ENCODE measurements at regions not wholly inside any gene's neighbourhood (a gene's known extent, or its start where the extent isn't known, plus 50 kb on each side); places are given as distances from the start of the nearest gene placed in this dataset.

- WGBS, result 90% methylated on average over 9 of the region's 9 CpGs
- TF ChIP-seq POLR2A (IDR thresholded peaks at IDR 0.05; ENCODE audit: low read depth) (no peak), POLR2AphosphoS5 (IDR thresholded peaks at IDR 0.05) (no peak), EP300 (IDR thresholded peaks at IDR 0.05) (no peak)
- TF ChIP-seq, protein P1, sequence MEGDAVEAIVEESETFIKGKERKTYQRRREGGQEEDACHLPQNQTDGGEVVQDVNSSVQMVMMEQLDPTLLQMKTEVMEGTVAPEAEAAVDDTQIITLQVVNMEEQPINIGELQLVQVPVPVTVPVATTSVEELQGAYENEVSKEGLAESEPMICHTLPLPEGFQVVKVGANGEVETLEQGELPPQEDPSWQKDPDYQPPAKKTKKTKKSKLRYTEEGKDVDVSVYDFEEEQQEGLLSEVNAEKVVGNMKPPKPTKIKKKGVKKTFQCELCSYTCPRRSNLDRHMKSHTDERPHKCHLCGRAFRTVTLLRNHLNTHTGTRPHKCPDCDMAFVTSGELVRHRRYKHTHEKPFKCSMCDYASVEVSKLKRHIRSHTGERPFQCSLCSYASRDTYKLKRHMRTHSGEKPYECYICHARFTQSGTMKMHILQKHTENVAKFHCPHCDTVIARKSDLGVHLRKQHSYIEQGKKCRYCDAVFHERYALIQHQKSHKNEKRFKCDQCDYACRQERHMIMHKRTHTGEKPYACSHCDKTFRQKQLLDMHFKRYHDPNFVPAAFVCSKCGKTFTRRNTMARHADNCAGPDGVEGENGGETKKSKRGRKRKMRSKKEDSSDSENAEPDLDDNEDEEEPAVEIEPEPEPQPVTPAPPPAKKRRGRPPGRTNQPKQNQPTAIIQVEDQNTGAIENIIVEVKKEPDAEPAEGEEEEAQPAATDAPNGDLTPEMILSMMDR (IDR thresholded peaks at IDR 0.05), result no peak
Measured at GRCh38 chr3:73284472-73284871, 223.0 kb downstream of the EBLN2 start.

GRCh38 chr3:73291541-73291940 lies 230.1 kb downstream of the EBLN2 start:
- Histone ChIP-seq H3K4me1 (no peaks in the 10 kb centered on the region), H3K36me3 (no peaks in the 10 kb centered on the region), H3K27ac (replicated peaks in 1 of 4) (no peak overlapping the region), H3K9me3 (no peaks in the 10 kb centered on the region), H3K4me3 (no peak overlapping the region), H3K27me3 (peaks cover 0 to 4% (median 0%) of the 10 kb centered on the region in 4 donors)
- intact Hi-C loops (cut with DNase I), result no loop called here
- WGBS, result 89% methylated on average over 2 of the region's 7 CpGs
- no peak for DNase-seq (ENCODE audit: extremely low spot score)
- TF ChIP-seq, protein P1 (IDR thresholded peaks at IDR 0.05), result no peak
- TF ChIP-seq EP300 (IDR thresholded peaks at IDR 0.05) (no peak), POLR2A (IDR thresholded peaks at IDR 0.05; ENCODE audit: low read depth) (no peak), POLR2AphosphoS5 (IDR thresholded peaks at IDR 0.05) (no peak)

More at GRCh38 chr3:73284472-73284871, 223.0 kb downstream of the EBLN2 start:
- Histone ChIP-seq H3K4me3 (no peak overlapping the region), H3K27me3 (no peaks in the 10 kb centered on the region), H3K4me1 (no peaks in the 10 kb centered on the region), H3K27ac (replicated peaks in 1 of 4) (no peak overlapping the region), H3K36me3 (no peaks in the 10 kb centered on the region), H3K9me3 (no peaks in the 10 kb centered on the region)
- intact Hi-C loops (cut with DNase I), result no loop called here
- no peak for DNase-seq (ENCODE audit: extremely low spot score)

DNA sequence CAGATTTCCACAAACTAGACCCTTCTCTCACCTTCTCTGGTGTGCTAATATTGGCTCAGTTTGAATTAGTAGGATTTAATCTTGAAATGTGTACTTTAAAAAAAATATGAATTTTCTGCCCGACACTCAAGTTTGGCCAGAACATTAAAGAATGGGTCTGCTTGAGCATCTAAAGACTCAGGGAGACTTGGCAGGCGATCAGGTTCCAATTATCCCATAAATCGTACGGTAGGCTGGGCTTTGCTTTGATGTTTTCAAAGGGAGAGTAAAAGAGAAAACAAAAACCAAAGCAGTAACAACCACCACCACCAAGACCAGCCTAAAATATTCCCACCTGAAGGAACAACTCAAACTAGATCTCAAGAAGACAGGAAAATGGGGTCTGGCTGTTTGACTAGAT lies 230.8 kb downstream of the EBLN2 start:
- no peaks in the 10 kb centered on the region for H3K36me3 ChIP-seq
- no peak for DNase-seq (ENCODE audit: extremely low spot score)
- TF ChIP-seq, protein P1 (IDR thresholded peaks at IDR 0.05), result no peak
- TF ChIP-seq EP300 (IDR thresholded peaks at IDR 0.05), result no peak
- intact Hi-C loops (cut with DNase I), result no loop called here
- H3K27ac ChIP-seq (replicated peaks in 1 of 4), result no peak overlapping the region
- WGBS, result 62% methylated on average over 4 of the region's 4 CpGs
- H3K4me1 ChIP-seq, result no peaks in the 10 kb centered on the region
- peaks cover 0 to 4% (median 0%) of the 10 kb centered on the region in 4 donors for H3K27me3 ChIP-seq
- no peak overlapping the region for H3K4me3 ChIP-seq
- H3K9me3 ChIP-seq, result no peaks in the 10 kb centered on the region

- no peaks in the 10 kb centered on the region for H3K9me3 ChIP-seq
- 81% methylated on average over 8 of the region's 8 CpGs for WGBS
- H3K36me3 ChIP-seq, result no peaks in the 10 kb centered on the region
- TF ChIP-seq POLR2A (IDR thresholded peaks at IDR 0.05; ENCODE audit: low read depth) (no peak), POLR2AphosphoS5 (IDR thresholded peaks at IDR 0.05) (no peak), EP300 (IDR thresholded peaks at IDR 0.05) (no peak)
- TF ChIP-seq, protein P1 (IDR thresholded peaks at IDR 0.05), result no peak
- no peak overlapping the region for H3K27ac ChIP-seq (replicated peaks in 1 of 4)
- peaks cover 0 to 4% (median 0%) of the 10 kb centered on the region in 4 donors for H3K27me3 ChIP-seq
- H3K4me3 ChIP-seq, result no peak overlapping the region
- H3K4me1 ChIP-seq, result no peaks in the 10 kb centered on the region
- DNase-seq (ENCODE audit: extremely low spot score), result no peak
- intact Hi-C loops (cut with DNase I), result no loop called here
Measured at GRCh38 chr3:73294537-73294936, 233.1 kb downstream of the EBLN2 start.

DNA sequence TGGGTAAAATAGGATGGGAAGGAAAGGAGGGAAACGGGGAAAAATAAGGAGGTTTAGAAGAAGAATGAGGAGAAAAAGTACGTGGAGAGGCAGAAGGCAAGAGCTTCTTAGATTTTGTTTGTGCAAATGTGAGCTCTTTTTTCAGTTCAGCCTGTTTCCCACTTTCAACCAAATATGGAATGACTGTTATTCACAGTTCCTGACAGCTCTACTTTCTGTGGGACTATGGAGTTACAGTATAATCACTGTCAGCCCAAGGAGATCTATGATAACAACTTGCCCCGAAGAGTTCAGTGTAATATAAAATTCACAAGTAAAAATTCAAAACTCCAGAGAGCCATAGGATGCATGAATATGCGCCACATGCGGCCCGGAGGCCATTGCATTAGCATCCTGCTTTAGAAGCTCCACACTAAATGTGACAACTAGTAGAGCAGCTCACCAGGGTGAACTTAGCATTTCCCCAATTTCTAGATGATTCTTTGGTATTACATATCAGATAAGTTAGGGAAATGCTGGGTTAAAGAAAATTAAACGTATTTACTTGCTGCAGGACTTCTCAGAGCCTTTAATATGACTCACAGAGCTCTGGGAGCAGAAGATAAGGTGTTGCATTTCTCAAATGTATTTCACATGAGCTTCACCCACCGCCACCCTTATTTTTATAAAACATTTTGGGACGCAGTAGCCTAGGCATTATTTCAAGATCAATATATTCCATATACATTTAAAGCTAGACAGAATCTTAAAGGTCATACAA lies 234.6 kb downstream of the EBLN2 start:
- Histone ChIP-seq H3K27me3 (peaks cover 0 to 4% (median 0%) of the 10 kb centered on the region in 4 donors), H3K4me3 (no peak overlapping the region), H3K9me3 (no peaks in the 10 kb centered on the region), H3K36me3 (no peaks in the 10 kb centered on the region), H3K27ac (replicated peaks in 1 of 4) (no peak overlapping the region), H3K4me1 (no peaks in the 10 kb centered on the region)
- DNase-seq (ENCODE audit: extremely low spot score), result no peak
- 74% methylated on average over 9 of the region's 9 CpGs for whole genome bisulfite sequencing
- TF ChIP-seq, protein P1 (IDR thresholded peaks at IDR 0.05), result no peak
- intact Hi-C loops (cut with DNase I), result no loop called here
